Smooth muscle cell (in vitro differentiated cells): ENCODE measurements at regions not wholly inside any gene's neighbourhood (a gene's known extent, or its start where the extent isn't known, plus 50 kb on each side); places are given as distances from the start of the nearest gene placed in this dataset.

Source experiments
- DNase-seq: peaks from one replicate; lab custom pipeline; 2025; ENCODE audit not compliant: unreplicated experiment; lab: John Stamatoyannopoulos, UW
- H2AFZ ChIP-seq: fragments of 200-600 bp; sonication (generic); 2 replicates; pipeline ENCODE4 v1.6.0; 2016; ENCODE audit warnings: antibody characterized with exemption, low read depth, mild to moderate bottlenecking
- H3F3A ChIP-seq: fragments of 200-600 bp; sonication (generic); 2 replicates; pipeline ENCODE4 v1.6.0; 2017; ENCODE audit warnings: antibody characterized with exemption, low read depth
- H3K27ac ChIP-seq: fragments of 200-600 bp; sonication (generic); 2 replicates; pipeline ENCODE4 v1.5.1; 2016; ENCODE audit warnings: low read depth, mild to moderate bottlenecking
- H3K27me3 ChIP-seq: fragments of 200-600 bp; sonication (generic); 2 replicates; pipeline ENCODE4 v1.6.1; 2016; ENCODE audit warnings: low read depth, mild to moderate bottlenecking
- H3K36me3 ChIP-seq: fragments of 200-600 bp; sonication (generic); 2 replicates; pipeline ENCODE4 v1.5.1; 2016; ENCODE audit warnings: low read depth
- H3K4me1 ChIP-seq: fragments of 200-600 bp; sonication (generic); 2 replicates; pipeline ENCODE4 v1.5.1; 2016; ENCODE audit warnings: low read depth
- H3K4me2 ChIP-seq: fragments of 200-600 bp; sonication (generic); 2 replicates; pipeline ENCODE4 v1.6.0; 2016; ENCODE audit warnings: mild to moderate bottlenecking
- H3K4me3 ChIP-seq: fragments of 200-600 bp; sonication (generic); 2 replicates; pipeline ENCODE4 v1.5.1; 2016; ENCODE audit warnings: mild to moderate bottlenecking
- H3K79me2 ChIP-seq: fragments of 200-600 bp; sonication (generic); 2 replicates; pipeline ENCODE4 v1.6.0; 2016; ENCODE audit warnings: low read depth, mild to moderate bottlenecking
- H3K9ac ChIP-seq: fragments of 200-600 bp; sonication (generic); 2 replicates; pipeline ENCODE4 v1.6.0; 2016; ENCODE audit warnings: low read depth
- H3K9me3 ChIP-seq: fragments of 200-600 bp; sonication (generic); replicated peaks from 2 replicates; pipeline ENCODE4 v1.5.1; 2016; ENCODE audit warnings: low read depth
- H4K20me1 ChIP-seq: fragments of 200-600 bp; sonication (generic); 2 replicates; pipeline ENCODE4 v1.6.0; 2016; ENCODE audit warnings: low read depth
- CTCF ChIP-seq: fragments of 200-600 bp; sonication (generic); IDR thresholded peaks from 2 replicates; pipeline ENCODE4 v1.5.1; 2017; ENCODE audit warnings: borderline replicate concordance, mild to moderate bottlenecking, antibody characterized with exemption; ENCODE audit not compliant: insufficient read depth, poor library complexity, severe bottlenecking
- WGBS: methylation state at CpG from one replicate; pipeline ENCODE4 v1.1.7; 2016; ENCODE audit warnings: low lambda C conversion rate; 5-methylcytosine and 5-hydroxymethylcytosine counted together

- DNase-seq = no peak
- Histone ChIP-seq H3K27me3 (no peaks in the 10 kb centered on the region), H4K20me1 (no peaks in the 10 kb centered on the region), H3K4me3 (no peak overlapping the region), H3F3A (no peaks in the 10 kb centered on the region), H3K79me2 (no peaks in the 10 kb centered on the region), H3K36me3 (no peaks in the 10 kb centered on the region), H3K9ac (no peak overlapping the region), H3K9me3 (no peaks in the 10 kb centered on the region), H3K27ac (no peak overlapping the region), H3K4me1 (peaks cover 5% of the 10 kb centered on the region), H2AFZ (no peak overlapping the region), H3K4me2 (no peak overlapping the region)
- TF ChIP-seq CTCF = no peak
- 89% methylated on average over 1 of the region's 1 CpG for WGBS
These were observed 195.2 kb downstream of the NUAK1 start for GRCh38 chr12:105943525-105943924.

- no peaks in the 10 kb centered on the region for H3K27me3 ChIP-seq
- TF ChIP-seq CTCF = no peak
- H3K4me2 ChIP-seq = no peak overlapping the region
- no peaks in the 10 kb centered on the region for H3K79me2 ChIP-seq
- H3K27ac ChIP-seq = no peak overlapping the region
- no peak overlapping the region for H3K9ac ChIP-seq
- no peaks in the 10 kb centered on the region for H3K9me3 ChIP-seq
- no peaks in the 10 kb centered on the region for H3F3A ChIP-seq
- DNase-seq = no peak
- H3K4me1 ChIP-seq = peaks cover 5% of the 10 kb centered on the region
- H3K36me3 ChIP-seq = no peaks in the 10 kb centered on the region
- no peak overlapping the region for H2AFZ ChIP-seq
- no peaks in the 10 kb centered on the region for H4K20me1 ChIP-seq
- H3K4me3 ChIP-seq = no peak overlapping the region
- 86% methylated on average over 1 of the region's 1 CpG for WGBS
These were observed 194.1 kb downstream of the NUAK1 start for GRCh38 chr12:105944628-105945027.

GRCh38 chr12:105945880-105946279 is 192.9 kb downstream of the NUAK1 start:
- Histone ChIP-seq H3K9ac (no peak overlapping the region), H3K27ac (peak overlapping the region; percentile 77), H3K4me1 (peaks cover 5% of the 10 kb centered on the region), H4K20me1 (no peaks in the 10 kb centered on the region), H3K9me3 (no peaks in the 10 kb centered on the region), H3K27me3 (no peaks in the 10 kb centered on the region), H3K79me2 (no peaks in the 10 kb centered on the region), H3F3A (no peaks in the 10 kb centered on the region), H2AFZ (no peak overlapping the region), H3K36me3 (no peaks in the 10 kb centered on the region), H3K4me3 (no peak overlapping the region), H3K4me2 (peak overlapping the region; percentile 16)
- DNase-seq = no peak
- no peak for TF ChIP-seq CTCF
- WGBS = 39% methylated on average over 1 of the region's 1 CpG

- Histone ChIP-seq H3F3A (no peaks in the 10 kb centered on the region), H3K36me3 (no peaks in the 10 kb centered on the region), H3K4me1 (peaks cover 5% of the 10 kb centered on the region), H3K9me3 (no peaks in the 10 kb centered on the region), H3K79me2 (no peaks in the 10 kb centered on the region), H3K27ac (peak overlapping the region; percentile 77), H3K27me3 (no peaks in the 10 kb centered on the region), H3K4me3 (no peak overlapping the region), H3K4me2 (peak overlapping the region; percentile 16), H3K9ac (peak overlapping the region; percentile 13), H4K20me1 (no peaks in the 10 kb centered on the region), H2AFZ (no peak overlapping the region)
- no peak for DNase-seq
- WGBS = 42% methylated on average over 2 of the region's 2 CpGs
- TF ChIP-seq CTCF = no peak
These were observed 192.3 kb downstream of the NUAK1 start for GRCh38 chr12:105946493-105946901.
